HG03103 (cell line): ENCODE measurements at regions not wholly inside any gene's neighbourhood (a gene's known extent, or its start where the extent isn't known, plus 50 kb on each side); places are given as distances from the start of the nearest gene placed in this dataset.

Experiments used
- ATAC-seq: cut with Tn5 transposase; IDR thresholded peaks from one replicate; pipeline ENCODE4 v1.9.1; 2021; ENCODE audit warnings: low read depth; ENCODE audit not compliant: unreplicated experiment

- no peak for ATAC-seq
Measured at GRCh38 chr6:23910420-23910819, 215.6 kb upstream of the NRSN1 start.

- ATAC-seq = no peak
Measured at GRCh38 chr6:23927935-23928334, 198.1 kb upstream of the NRSN1 start.

- no peak for ATAC-seq
Measured at GRCh38 chr6:23929201-23929600, 196.8 kb upstream of the NRSN1 start.

GRCh38 chr6:23940466-23940865 is 185.5 kb upstream of the NRSN1 start:
- no peak for ATAC-seq

GRCh38 chr6:23951691-23952090 is 174.3 kb upstream of the NRSN1 start:
- ATAC-seq = no peak

- no peak for ATAC-seq
Measured at GRCh38 chr6:23952245-23952644, 173.8 kb upstream of the NRSN1 start.

GRCh38 chr6:23953976-23954375 is 172.0 kb upstream of the NRSN1 start:
- no peak for ATAC-seq

GRCh38 chr6:23957017-23957416 is 169.0 kb upstream of the NRSN1 start:
- no peak for ATAC-seq

GRCh38 chr6:23964865-23965264 is 161.2 kb upstream of the NRSN1 start:
- ATAC-seq = no peak

GRCh38 chr6:23969344-23969743 is 156.7 kb upstream of the NRSN1 start:
- no peak for ATAC-seq

- ATAC-seq = no peak
Measured at GRCh38 chr6:23977706-23978105, 148.3 kb upstream of the NRSN1 start.

- ATAC-seq = no peak
Measured at GRCh38 chr6:23980965-23981364, 145.1 kb upstream of the NRSN1 start.

GRCh38 chr6:23981923-23982322 is 144.1 kb upstream of the NRSN1 start:
- ATAC-seq = no peak

- no peak for ATAC-seq
Measured at GRCh38 chr6:23983735-23984134, 142.3 kb upstream of the NRSN1 start.

- ATAC-seq = no peak
Measured at GRCh38 chr6:23985015-23985414, 141.0 kb upstream of the NRSN1 start.

GRCh38 chr6:23989885-23990533 is 136.0 kb upstream of the NRSN1 start:
- no peak for ATAC-seq

- ATAC-seq = no peak
Measured at GRCh38 chr6:23994013-23994412, 132.0 kb upstream of the NRSN1 start.

- ATAC-seq = no peak
Measured at GRCh38 chr6:24004062-24004461, 122.0 kb upstream of the NRSN1 start.

- ATAC-seq = no peak
Measured at GRCh38 chr6:24004659-24005058, 121.4 kb upstream of the NRSN1 start.

GRCh38 chr6:24006254-24006653 is 119.8 kb upstream of the NRSN1 start:
- ATAC-seq = no peak

GRCh38 chr6:24009319-24009718 is 116.7 kb upstream of the NRSN1 start:
- no peak for ATAC-seq

GRCh38 chr6:24010133-24010532 is 115.9 kb upstream of the NRSN1 start:
- no peak for ATAC-seq

GRCh38 chr6:24016286-24016685 is 109.7 kb upstream of the NRSN1 start:
- no peak for ATAC-seq
